ENCODE measurements at regions not wholly inside any gene's neighbourhood (a gene's known extent, or its start where the extent isn't known, plus 50 kb on each side); places are given as distances from the start of the nearest gene placed in this dataset.

DNA sequence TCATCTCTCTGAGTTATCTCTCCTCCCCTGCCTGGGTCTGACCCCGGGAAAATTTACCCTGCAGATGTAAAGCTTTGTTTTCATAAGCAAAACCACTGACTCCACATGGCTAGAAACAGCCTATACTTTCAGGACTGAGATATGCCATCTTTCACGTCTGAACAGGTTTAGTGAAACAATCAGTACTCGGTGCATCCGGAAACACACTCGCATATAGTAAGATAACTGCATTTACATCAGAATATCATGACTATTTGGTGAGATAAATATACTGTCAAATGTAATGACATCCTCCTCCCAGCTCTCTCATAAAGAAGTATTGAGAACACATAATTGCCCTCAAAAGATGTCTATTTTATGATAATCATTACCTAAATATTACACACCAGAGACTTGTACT lies 172.8 kb downstream of the EFNB2 start:
- no peaks in the 10 kb centered on the region for H3K36me3 Mint-ChIP-seq
- peaks cover 0 to 6% of the 10 kb centered on the region in 2 experiments for H3K27me3 ChIP-seq (replicated peaks in 1 of 2; ENCODE audit: control insufficient read depth in 2 of 2, extremely low read depth in 1 of 2, insufficient read depth in 2 of 2, low read length in 1 of 2)
- 86% methylated on average over 1 of the region's 5 CpGs for WGBS (ENCODE audit: insufficient coverage)
- no peak overlapping the region for H3K4me3 ChIP-seq (ENCODE audit: control insufficient read depth in 1 of 2, extremely low read depth in 1 of 2, low read length in 1 of 2)
- no peaks in the 10 kb centered on the region for H3K36me3 ChIP-seq (ENCODE audit: control insufficient read depth in 2 of 2, extremely low read depth in 1 of 2, insufficient read depth in 1 of 2, low read length in 1 of 2)
- H3K27ac Mint-ChIP-seq = peak overlapping the region in 1 of 2 donors; percentile 5
- H3K4me3 Mint-ChIP-seq = no peak overlapping the region
- H3K9me3 Mint-ChIP-seq = peaks cover 0 to 13% (median 8%) of the 10 kb centered on the region in 3 donors
- ChIA-PET POLR2A (no interaction called here), CTCF (no interaction called here)
- H3K9me3 ChIP-seq = no peaks in the 10 kb centered on the region
- DNase-seq (no peak), ATAC-seq (replicated peaks in 1 of 4) (no peak)
- no peaks in the 10 kb centered on the region for H3K4me1 ChIP-seq (ENCODE audit: control insufficient read depth in 1 of 2, extremely low read depth in 1 of 2, insufficient read depth in 2 of 2, low read length in 2 of 2)
- H3K4me1 Mint-ChIP-seq = no peaks in the 10 kb centered on the region
- no peak overlapping the region for H3K27ac ChIP-seq (ENCODE audit: low read length)
- H3K27me3 Mint-ChIP-seq = peaks cover 0 to 4% of the 10 kb centered on the region in 2 donors

DNA sequence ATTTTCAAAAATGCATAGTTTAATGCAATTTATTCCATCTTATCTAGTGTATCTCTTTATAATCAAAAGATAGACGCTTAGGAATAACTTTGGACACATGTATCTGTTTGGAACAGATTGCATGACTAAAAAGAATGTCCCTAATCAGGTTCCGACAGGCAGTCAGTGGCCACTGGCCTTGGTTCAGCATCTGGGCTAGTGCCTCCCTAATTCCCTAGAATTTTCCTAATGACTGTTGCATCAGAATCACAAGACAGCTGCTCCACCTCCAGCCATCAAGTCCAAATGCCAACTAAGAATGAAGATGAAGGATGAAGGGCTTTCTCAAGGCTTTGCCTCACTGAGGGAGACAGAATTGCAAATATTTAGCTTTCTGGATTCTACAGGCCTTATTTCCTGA lies 173.8 kb downstream of the EFNB2 start:
- Mint-ChIP-seq H3K9me3 (peaks cover 0 to 13% (median 8%) of the 10 kb centered on the region in 3 donors), H3K36me3 (no peaks in the 10 kb centered on the region)

DNA sequence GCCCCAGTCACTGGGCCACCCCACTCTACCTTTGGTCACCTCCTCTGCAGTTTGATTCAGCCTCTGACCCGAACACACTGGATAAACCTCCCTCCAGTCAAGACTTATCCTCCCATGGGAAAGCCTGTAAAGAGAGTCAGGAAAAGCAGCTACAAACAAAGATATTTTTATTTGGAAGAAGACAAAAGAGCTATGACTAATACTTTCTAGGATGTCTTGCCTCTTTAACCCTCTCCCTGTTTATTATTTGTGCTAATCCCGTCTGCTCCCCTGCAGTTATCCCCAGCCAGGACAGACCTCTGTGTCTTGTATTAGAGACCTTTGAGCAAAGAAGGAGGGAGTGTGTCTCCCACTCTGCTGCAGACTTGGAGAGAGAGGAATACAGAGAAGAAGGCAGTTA lies 178.3 kb downstream of the EFNB2 start:
- Histone ChIP-seq H3K27me3 (replicated peaks in 1 of 2; ENCODE audit: control insufficient read depth in 2 of 2, extremely low read depth in 1 of 2, insufficient read depth in 2 of 2, low read length in 1 of 2) (peaks cover 0 to 10% of the 10 kb centered on the region in 2 experiments), H3K4me3 (ENCODE audit: control insufficient read depth in 1 of 2, extremely low read depth in 1 of 2, low read length in 1 of 2) (no peak overlapping the region), H3K27ac (ENCODE audit: low read length) (no peak overlapping the region), H3K9me3 (no peaks in the 10 kb centered on the region), H3K36me3 (ENCODE audit: control insufficient read depth in 2 of 2, extremely low read depth in 1 of 2, insufficient read depth in 1 of 2, low read length in 1 of 2) (no peaks in the 10 kb centered on the region), H3K4me1 (ENCODE audit: control insufficient read depth in 1 of 2, extremely low read depth in 1 of 2, insufficient read depth in 2 of 2, low read length in 2 of 2) (no peaks in the 10 kb centered on the region)
- DNase-seq (no peak), ATAC-seq (replicated peaks in 1 of 4) (no peak)
- no peak overlapping the region for H3K4me3 Mint-ChIP-seq
- H3K36me3 Mint-ChIP-seq = no peaks in the 10 kb centered on the region
- H3K4me1 Mint-ChIP-seq = no peaks in the 10 kb centered on the region
- WGBS (ENCODE audit: insufficient coverage) = no CpG with 5 or more reads among the region's 2 CpGs
- H3K27ac Mint-ChIP-seq = no peak overlapping the region
- POLR2A ChIA-PET = no interaction called here
- CTCF ChIA-PET = no interaction called here
- H3K27me3 Mint-ChIP-seq = peaks cover 0 to 18% of the 10 kb centered on the region in 2 donors
- H3K9me3 Mint-ChIP-seq = peaks cover 0 to 4% (median 0%) of the 10 kb centered on the region in 3 donors

More for the DNA sequence above, 173.8 kb downstream of the EFNB2 start:
- ATAC-seq (replicated peaks in 1 of 4) (no peak), DNase-seq (no peak)
- Histone ChIP-seq H3K4me3 (ENCODE audit: control insufficient read depth in 1 of 2, extremely low read depth in 1 of 2, low read length in 1 of 2) (no peak overlapping the region), H3K36me3 (ENCODE audit: control insufficient read depth in 2 of 2, extremely low read depth in 1 of 2, insufficient read depth in 1 of 2, low read length in 1 of 2) (no peaks in the 10 kb centered on the region), H3K27ac (ENCODE audit: low read length) (no peak overlapping the region), H3K27me3 (replicated peaks in 1 of 2; ENCODE audit: control insufficient read depth in 2 of 2, extremely low read depth in 1 of 2, insufficient read depth in 2 of 2, low read length in 1 of 2) (peaks cover 0 to 6% of the 10 kb centered on the region in 2 experiments), H3K9me3 (no peaks in the 10 kb centered on the region), H3K4me1 (ENCODE audit: control insufficient read depth in 1 of 2, extremely low read depth in 1 of 2, insufficient read depth in 2 of 2, low read length in 2 of 2) (no peaks in the 10 kb centered on the region)
- Mint-ChIP-seq H3K4me1 (no peaks in the 10 kb centered on the region), H3K4me3 (no peak overlapping the region), H3K27ac (no peak overlapping the region), H3K27me3 (peaks cover 0 to 10% of the 10 kb centered on the region in 2 donors)
- no CpG with 5 or more reads among the region's 2 CpGs for WGBS (ENCODE audit: insufficient coverage)
- POLR2A ChIA-PET = no interaction called here
- CTCF ChIA-PET = no interaction called here

DNA sequence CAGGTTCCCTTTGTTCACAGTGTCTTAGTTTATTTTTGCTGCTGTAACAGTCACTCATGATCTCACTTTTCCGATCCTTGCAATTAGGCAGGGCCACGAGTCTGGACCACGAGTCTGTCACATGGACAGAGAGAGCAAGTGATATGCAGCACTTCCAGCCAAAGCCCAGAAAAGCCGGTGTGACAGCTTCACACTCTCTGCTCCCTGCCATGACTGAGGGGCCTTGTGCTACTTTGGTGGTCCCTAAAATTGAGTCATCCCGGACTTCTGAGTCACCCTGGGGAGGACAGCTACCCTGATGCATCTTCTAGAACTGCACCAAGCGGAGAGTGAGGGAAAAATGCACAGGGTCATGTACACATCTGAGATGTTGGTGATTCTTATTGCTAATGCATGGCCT lies 179.6 kb downstream of the EFNB2 start:
- H3K36me3 ChIP-seq (ENCODE audit: control insufficient read depth in 2 of 2, extremely low read depth in 1 of 2, insufficient read depth in 1 of 2, low read length in 1 of 2) = no peaks in the 10 kb centered on the region
- no peak overlapping the region for H3K4me3 Mint-ChIP-seq
- no peak overlapping the region for H3K4me3 ChIP-seq (ENCODE audit: control insufficient read depth in 1 of 2, extremely low read depth in 1 of 2, low read length in 1 of 2)
- DNase-seq = no peak
- WGBS (ENCODE audit: insufficient coverage) = 80% methylated on average over 6 of the region's 6 CpGs
- no peak overlapping the region for H3K27ac Mint-ChIP-seq
- H3K9me3 Mint-ChIP-seq = peaks cover 0 to 4% (median 0%) of the 10 kb centered on the region in 3 donors
- CTCF ChIA-PET = no interaction called here
- ATAC-seq (replicated peaks in 1 of 4) = no peak
- H3K4me1 ChIP-seq (ENCODE audit: control insufficient read depth in 1 of 2, extremely low read depth in 1 of 2, insufficient read depth in 2 of 2, low read length in 2 of 2) = no peaks in the 10 kb centered on the region
- no peaks in the 10 kb centered on the region for H3K36me3 Mint-ChIP-seq
- H3K9me3 ChIP-seq = no peaks in the 10 kb centered on the region
- H3K27me3 ChIP-seq (replicated peaks in 1 of 2; ENCODE audit: control insufficient read depth in 2 of 2, extremely low read depth in 1 of 2, insufficient read depth in 2 of 2, low read length in 1 of 2) = peaks cover 0 to 10% of the 10 kb centered on the region in 2 experiments
- POLR2A ChIA-PET = no interaction called here
- H3K27ac ChIP-seq (ENCODE audit: low read length) = no peak overlapping the region
- H3K27me3 Mint-ChIP-seq = peaks cover 0 to 25% of the 10 kb centered on the region in 2 donors
- H3K4me1 Mint-ChIP-seq = no peaks in the 10 kb centered on the region

DNA sequence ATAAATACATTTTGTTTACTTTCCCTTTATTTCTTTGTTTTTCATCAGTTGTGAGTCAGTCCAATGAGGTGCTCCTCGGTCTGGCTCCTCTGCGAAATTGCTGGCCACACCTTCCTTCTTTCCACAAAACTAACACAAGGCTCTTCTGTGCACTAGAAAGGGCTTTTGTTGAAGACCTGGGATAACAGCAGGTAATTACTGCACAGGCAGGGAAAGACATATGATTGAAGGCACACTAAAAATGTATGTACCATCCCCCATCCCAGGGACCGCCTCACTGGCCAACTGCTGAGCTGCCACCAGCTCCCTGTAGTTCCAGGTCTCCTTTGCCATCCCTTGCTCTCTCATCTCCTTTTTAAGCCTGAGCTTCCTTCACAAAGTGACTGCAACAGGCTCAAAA lies 180.5 kb downstream of the EFNB2 start:
- no peak overlapping the region for H3K4me3 Mint-ChIP-seq

DNA sequence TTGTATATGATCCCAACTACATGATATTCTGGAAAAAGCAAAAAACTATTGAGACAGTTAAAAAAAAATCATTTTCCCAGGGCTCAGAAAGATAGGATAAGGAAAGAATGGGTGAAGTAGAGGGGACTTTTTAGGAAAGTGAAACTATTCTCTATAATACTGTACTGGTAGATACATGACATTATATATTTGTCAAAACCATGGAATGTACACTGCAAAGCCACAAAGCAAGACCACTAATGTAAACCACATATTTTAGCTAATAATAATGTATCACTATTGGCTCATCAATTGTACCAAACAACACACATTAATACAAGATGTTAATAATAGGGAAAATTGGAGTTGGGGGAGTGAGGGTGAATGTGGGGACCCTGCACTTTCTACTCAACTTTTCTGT lies 182.6 kb downstream of the EFNB2 start:
- CTCF ChIA-PET = no interaction called here
- Histone ChIP-seq H3K27me3 (replicated peaks in 1 of 2; ENCODE audit: control insufficient read depth in 2 of 2, extremely low read depth in 1 of 2, insufficient read depth in 2 of 2, low read length in 1 of 2) (peaks cover 0 to 12% of the 10 kb centered on the region in 2 experiments), H3K27ac (ENCODE audit: low read length) (no peak overlapping the region), H3K4me3 (ENCODE audit: control insufficient read depth in 1 of 2, extremely low read depth in 1 of 2, low read length in 1 of 2) (no peak overlapping the region), H3K36me3 (ENCODE audit: control insufficient read depth in 2 of 2, extremely low read depth in 1 of 2, insufficient read depth in 1 of 2, low read length in 1 of 2) (no peaks in the 10 kb centered on the region), H3K9me3 (no peaks in the 10 kb centered on the region), H3K4me1 (ENCODE audit: control insufficient read depth in 1 of 2, extremely low read depth in 1 of 2, insufficient read depth in 2 of 2, low read length in 2 of 2) (no peaks in the 10 kb centered on the region)
- DNase-seq (no peak), ATAC-seq (replicated peaks in 1 of 4) (no peak)
- Mint-ChIP-seq H3K4me1 (peaks cover 0 to 2% (median 0%) of the 10 kb centered on the region in 3 donors), H3K4me3 (no peak overlapping the region), H3K27ac (no peak overlapping the region), H3K9me3 (no peaks in the 10 kb centered on the region), H3K27me3 (peaks cover 14 to 32% of the 10 kb centered on the region in 2 donors), H3K36me3 (no peaks in the 10 kb centered on the region)
- POLR2A ChIA-PET = no interaction called here

More for the DNA sequence above, 180.5 kb downstream of the EFNB2 start:
- DNase-seq (no peak), ATAC-seq (replicated peaks in 1 of 4) (no peak)
- H3K27ac Mint-ChIP-seq = no peak overlapping the region
- ChIA-PET CTCF (interaction anchor here in 1 of 2 donors (0.5 kb wide), 1 partner anchor 621 kb away, joined by 4 read pairs; no protein-coding TSS in a partner anchor), POLR2A (no interaction called here)
- 88% methylated on average over 1 of the region's 3 CpGs for WGBS (ENCODE audit: insufficient coverage)
- H3K9me3 ChIP-seq = no peaks in the 10 kb centered on the region
- H3K27ac ChIP-seq (ENCODE audit: low read length) = no peak overlapping the region
- peaks cover 0 to 9% of the 10 kb centered on the region in 2 experiments for H3K27me3 ChIP-seq (replicated peaks in 1 of 2; ENCODE audit: control insufficient read depth in 2 of 2, extremely low read depth in 1 of 2, insufficient read depth in 2 of 2, low read length in 1 of 2)
- no peak overlapping the region for H3K4me3 ChIP-seq (ENCODE audit: control insufficient read depth in 1 of 2, extremely low read depth in 1 of 2, low read length in 1 of 2)
- H3K4me1 ChIP-seq (ENCODE audit: control insufficient read depth in 1 of 2, extremely low read depth in 1 of 2, insufficient read depth in 2 of 2, low read length in 2 of 2) = no peaks in the 10 kb centered on the region
- H3K4me1 Mint-ChIP-seq = no peaks in the 10 kb centered on the region
- H3K36me3 ChIP-seq (ENCODE audit: control insufficient read depth in 2 of 2, extremely low read depth in 1 of 2, insufficient read depth in 1 of 2, low read length in 1 of 2) = no peaks in the 10 kb centered on the region
- no peaks in the 10 kb centered on the region for H3K36me3 Mint-ChIP-seq
- H3K9me3 Mint-ChIP-seq = no peaks in the 10 kb centered on the region
- peaks cover 4 to 29% of the 10 kb centered on the region in 2 donors for H3K27me3 Mint-ChIP-seq

DNA sequence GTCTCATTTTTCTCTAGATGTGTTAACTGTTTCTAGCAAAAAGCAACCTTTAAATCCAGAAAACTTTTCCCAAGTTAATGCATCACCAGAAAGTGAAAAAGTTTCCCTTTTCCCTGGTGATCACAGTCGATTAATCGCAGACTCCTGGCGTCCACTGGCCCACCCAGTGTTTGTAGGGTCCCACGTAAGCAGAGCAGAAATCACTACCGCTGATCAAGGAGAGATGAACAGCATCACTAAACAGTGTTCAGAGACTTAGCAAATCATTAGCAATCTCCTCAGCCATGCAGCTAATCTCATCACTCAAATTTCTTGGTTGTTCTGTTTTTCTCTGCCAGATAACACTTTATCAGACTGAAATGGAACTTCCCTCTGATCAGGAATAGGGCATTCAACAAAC lies 184.2 kb downstream of the EFNB2 start:
- Mint-ChIP-seq H3K27ac (no peak overlapping the region), H3K9me3 (no peaks in the 10 kb centered on the region), H3K27me3 (peaks cover 14 to 27% of the 10 kb centered on the region in 2 donors), H3K36me3 (no peaks in the 10 kb centered on the region), H3K4me3 (no peak overlapping the region), H3K4me1 (peaks cover 0 to 2% (median 0%) of the 10 kb centered on the region in 3 donors)
- no peak for ATAC-seq (replicated peaks in 1 of 4)
- Histone ChIP-seq H3K4me3 (ENCODE audit: control insufficient read depth in 1 of 2, extremely low read depth in 1 of 2, low read length in 1 of 2) (no peak overlapping the region), H3K36me3 (ENCODE audit: control insufficient read depth in 2 of 2, extremely low read depth in 1 of 2, insufficient read depth in 1 of 2, low read length in 1 of 2) (no peaks in the 10 kb centered on the region), H3K4me1 (ENCODE audit: control insufficient read depth in 1 of 2, extremely low read depth in 1 of 2, insufficient read depth in 2 of 2, low read length in 2 of 2) (no peaks in the 10 kb centered on the region), H3K27ac (ENCODE audit: low read length) (no peak overlapping the region), H3K9me3 (no peaks in the 10 kb centered on the region), H3K27me3 (replicated peaks in 1 of 2; ENCODE audit: control insufficient read depth in 2 of 2, extremely low read depth in 1 of 2, insufficient read depth in 2 of 2, low read length in 1 of 2) (peaks cover 0 to 15% of the 10 kb centered on the region in 2 experiments)
- POLR2A ChIA-PET = interaction anchor here in 1 of 2 donors (0.7 kb wide), 1 partner anchor 9 kb away, joined by 3 read pairs; no protein-coding TSS in a partner anchor
- DNase-seq = no peak
- CTCF ChIA-PET = no interaction called here
- WGBS (ENCODE audit: insufficient coverage) = 85% methylated on average over 5 of the region's 5 CpGs
